Vagina (tissue), 2 donors: ENCODE measurements at regions not wholly inside any gene's neighbourhood (a gene's known extent, or its start where the extent isn't known, plus 50 kb on each side); places are given as distances from the start of the nearest gene placed in this dataset.

ENCODE experiments used
- POLR2A ChIP-seq, 2 donors: fragments of 450-650 bp; IDR thresholded peaks; one replicate each; pipeline ENCODE4 v1.6.1; 2017; ENCODE audit warnings: antibody characterized with exemption in 2 of 2, mild to moderate bottlenecking in 2 of 2, moderate library complexity in 2 of 2
- POLR2AphosphoS5 ChIP-seq, 2 donors: sonication (generic); formaldehyde crosslinking; IDR thresholded peaks; one replicate each; pipeline ENCODE4 v1.9.0; 2017; ENCODE audit warnings: antibody characterized with exemption in 2 of 2, mild to moderate bottlenecking in 2 of 2, low read depth in 1 of 2; ENCODE audit not compliant: insufficient read depth in 1 of 2
- TF ChIP-seq, protein P1 (sequence below), 3 experiments: fragments of 450-650 bp in 2 of 3; fragments of 200-600 bp in 1 of 3; sonication (generic) in 1 of 3; IDR thresholded peaks; one replicate each; pipeline ENCODE4 v1.5.1; 2017 to 2019; ENCODE audit warnings: antibody characterized with exemption in 3 of 3, mild to moderate bottlenecking in 2 of 3, moderate library complexity in 2 of 3

DNA sequence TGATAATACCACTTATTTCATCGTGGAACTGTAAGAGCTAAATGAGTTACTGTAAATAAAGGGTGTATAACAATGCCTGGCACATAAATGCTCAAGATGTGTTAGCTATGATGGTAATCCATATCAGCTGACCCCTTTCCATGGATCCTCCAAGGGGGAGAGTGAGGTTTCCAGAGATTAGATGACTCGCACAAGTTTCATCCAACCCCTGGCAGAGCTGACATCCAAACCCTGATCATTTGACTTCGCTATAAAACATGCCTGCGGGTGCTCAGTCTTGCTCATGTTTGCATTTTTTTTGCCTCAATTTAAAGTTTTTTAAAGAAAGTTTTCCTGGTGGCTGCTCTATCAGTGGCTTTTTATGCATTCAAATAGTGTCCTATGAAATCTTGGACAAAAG, 145.7 kb upstream of the SMIM23 start:
- TF ChIP-seq, protein P1, sequence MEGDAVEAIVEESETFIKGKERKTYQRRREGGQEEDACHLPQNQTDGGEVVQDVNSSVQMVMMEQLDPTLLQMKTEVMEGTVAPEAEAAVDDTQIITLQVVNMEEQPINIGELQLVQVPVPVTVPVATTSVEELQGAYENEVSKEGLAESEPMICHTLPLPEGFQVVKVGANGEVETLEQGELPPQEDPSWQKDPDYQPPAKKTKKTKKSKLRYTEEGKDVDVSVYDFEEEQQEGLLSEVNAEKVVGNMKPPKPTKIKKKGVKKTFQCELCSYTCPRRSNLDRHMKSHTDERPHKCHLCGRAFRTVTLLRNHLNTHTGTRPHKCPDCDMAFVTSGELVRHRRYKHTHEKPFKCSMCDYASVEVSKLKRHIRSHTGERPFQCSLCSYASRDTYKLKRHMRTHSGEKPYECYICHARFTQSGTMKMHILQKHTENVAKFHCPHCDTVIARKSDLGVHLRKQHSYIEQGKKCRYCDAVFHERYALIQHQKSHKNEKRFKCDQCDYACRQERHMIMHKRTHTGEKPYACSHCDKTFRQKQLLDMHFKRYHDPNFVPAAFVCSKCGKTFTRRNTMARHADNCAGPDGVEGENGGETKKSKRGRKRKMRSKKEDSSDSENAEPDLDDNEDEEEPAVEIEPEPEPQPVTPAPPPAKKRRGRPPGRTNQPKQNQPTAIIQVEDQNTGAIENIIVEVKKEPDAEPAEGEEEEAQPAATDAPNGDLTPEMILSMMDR (IDR thresholded peaks at IDR 0.05), result no peak
- TF ChIP-seq POLR2AphosphoS5 (IDR thresholded peaks at IDR 0.05; ENCODE audit: insufficient read depth in 1 of 2, low read depth in 1 of 2), result no peak
- TF ChIP-seq POLR2A (IDR thresholded peaks at IDR 0.05), result no peak
